Tibial nerve (tissue), 4 donors: ENCODE measurements at regions not wholly inside any gene's neighbourhood (a gene's known extent, or its start where the extent isn't known, plus 50 kb on each side); places are given as distances from the start of the nearest gene placed in this dataset.

Experiments
- DNase-seq, 2 donors: peaks; one replicate each; pipeline ENCODE4 v3.0.0-alpha.2; 2019; ENCODE audit warnings: low spot score in 2 of 2
- H3K27ac ChIP-seq, 4 donors: fragments of 200-600 bp; sonication (generic) in 3 of 4; one replicate each; pipeline ENCODE4 v1.5.1; 2017 to 2019; ENCODE audit warnings: mild to moderate bottlenecking in 1 of 4
- H3K27me3 ChIP-seq, 2 donors: fragments of 200-600 bp; sonication (generic) in 1 of 2; one replicate each; pipeline versions ENCODE4 v1.5.1 to v1.6.0; 2017 to 2019
- H3K36me3 ChIP-seq, 3 donors: fragments of 200-600 bp; sonication (generic); one replicate each; pipeline ENCODE4 v1.5.1; 2018 to 2019
- H3K4me1 ChIP-seq, 4 donors: fragments of 200-600 bp; sonication (generic) in 3 of 4; one replicate each; pipeline ENCODE4 v1.5.1; 2017 to 2019
- H3K4me3 ChIP-seq, 4 donors: fragments of 200-600 bp; sonication (generic) in 3 of 4; one replicate each; pipeline ENCODE4 v1.5.1; 2017 to 2019; ENCODE audit warnings: mild to moderate bottlenecking in 1 of 4, moderate library complexity in 1 of 4
- H3K9me3 ChIP-seq, 4 donors: fragments of 200-600 bp; sonication (generic) in 3 of 4; one replicate each; pipeline ENCODE4 v1.5.1; 2017 to 2019
- EP300 ChIP-seq, 2 donors: sonication (generic); formaldehyde crosslinking; IDR thresholded peaks; one replicate each; pipeline ENCODE4 v1.6.1; 2017; ENCODE audit warnings: antibody characterized with exemption in 2 of 2, mild to moderate bottlenecking in 1 of 2
- POLR2A ChIP-seq, 2 donors: fragments of 450-650 bp; IDR thresholded peaks; one replicate each; pipeline ENCODE4 v1.6.1; 2017; ENCODE audit warnings: antibody characterized with exemption in 2 of 2, mild to moderate bottlenecking in 2 of 2, moderate library complexity in 2 of 2
- WGBS, 2 donors: methylation state at CpG; one replicate each; pipeline ENCODE4 v1.1.5; 2018; 5-methylcytosine and 5-hydroxymethylcytosine counted together
- TF ChIP-seq, protein P1 (sequence below), 5 experiments: fragments of 200-600 bp in 3 of 5; fragments of 450-650 bp in 2 of 5; sonication (generic) in 3 of 5; IDR thresholded peaks; one replicate each; pipeline ENCODE4 v1.5.1; 2016 to 2019; ENCODE audit warnings: antibody characterized with exemption in 5 of 5, mild to moderate bottlenecking in 3 of 5, moderate library complexity in 2 of 5

GRCh38 chr9:20111173-20111843 lies 322.5 kb upstream of the SLC24A2 start:
- TF ChIP-seq EP300 (IDR thresholded peaks at IDR 0.05) (no peak), POLR2A (IDR thresholded peaks at IDR 0.05) (no peak)
- H3K4me3 ChIP-seq = no peak overlapping the region
- no peak for DNase-seq
- no peaks in the 10 kb centered on the region for H3K27me3 ChIP-seq
- H3K27ac ChIP-seq = no peak overlapping the region
- 57 to 60% methylated on average over 3 of the region's 3 CpGs for WGBS, 2 donors
- no peaks in the 10 kb centered on the region for H3K36me3 ChIP-seq
- H3K9me3 ChIP-seq = peaks cover 0 to 11% (median 0%) of the 10 kb centered on the region in 4 donors
- H3K4me1 ChIP-seq = no peaks in the 10 kb centered on the region

GRCh38 chr9:20095430-20096092 lies 306.7 kb upstream of the SLC24A2 start:
- TF ChIP-seq, protein P1, sequence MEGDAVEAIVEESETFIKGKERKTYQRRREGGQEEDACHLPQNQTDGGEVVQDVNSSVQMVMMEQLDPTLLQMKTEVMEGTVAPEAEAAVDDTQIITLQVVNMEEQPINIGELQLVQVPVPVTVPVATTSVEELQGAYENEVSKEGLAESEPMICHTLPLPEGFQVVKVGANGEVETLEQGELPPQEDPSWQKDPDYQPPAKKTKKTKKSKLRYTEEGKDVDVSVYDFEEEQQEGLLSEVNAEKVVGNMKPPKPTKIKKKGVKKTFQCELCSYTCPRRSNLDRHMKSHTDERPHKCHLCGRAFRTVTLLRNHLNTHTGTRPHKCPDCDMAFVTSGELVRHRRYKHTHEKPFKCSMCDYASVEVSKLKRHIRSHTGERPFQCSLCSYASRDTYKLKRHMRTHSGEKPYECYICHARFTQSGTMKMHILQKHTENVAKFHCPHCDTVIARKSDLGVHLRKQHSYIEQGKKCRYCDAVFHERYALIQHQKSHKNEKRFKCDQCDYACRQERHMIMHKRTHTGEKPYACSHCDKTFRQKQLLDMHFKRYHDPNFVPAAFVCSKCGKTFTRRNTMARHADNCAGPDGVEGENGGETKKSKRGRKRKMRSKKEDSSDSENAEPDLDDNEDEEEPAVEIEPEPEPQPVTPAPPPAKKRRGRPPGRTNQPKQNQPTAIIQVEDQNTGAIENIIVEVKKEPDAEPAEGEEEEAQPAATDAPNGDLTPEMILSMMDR (IDR thresholded peaks at IDR 0.05) = no peak
- TF ChIP-seq EP300 (IDR thresholded peaks at IDR 0.05) (no peak), POLR2A (IDR thresholded peaks at IDR 0.05) (no peak)
- H3K4me3 ChIP-seq = no peak overlapping the region
- DNase-seq = no peak
- H3K36me3 ChIP-seq = no peaks in the 10 kb centered on the region
- WGBS, 2 donors = 72 to 82% methylated on average over 5 of the region's 5 CpGs
- no peaks in the 10 kb centered on the region for H3K27me3 ChIP-seq
- no peak overlapping the region for H3K27ac ChIP-seq
- no peaks in the 10 kb centered on the region for H3K4me1 ChIP-seq
- peaks cover 0 to 4% (median 0%) of the 10 kb centered on the region in 4 donors for H3K9me3 ChIP-seq

GRCh38 chr9:20092561-20092960 lies 303.7 kb upstream of the SLC24A2 start:
- no peaks in the 10 kb centered on the region for H3K4me1 ChIP-seq
- DNase-seq = no peak

GRCh38 chr9:20087481-20087880 lies 298.6 kb upstream of the SLC24A2 start:
- Histone ChIP-seq H3K4me3 (no peak overlapping the region), H3K36me3 (no peaks in the 10 kb centered on the region), H3K27ac (no peak overlapping the region), H3K4me1 (no peaks in the 10 kb centered on the region), H3K27me3 (no peaks in the 10 kb centered on the region), H3K9me3 (peaks cover 0 to 10% (median 0%) of the 10 kb centered on the region in 4 donors)
- DNase-seq = no peak
- TF ChIP-seq, protein P1 (IDR thresholded peaks at IDR 0.05) = no peak
- no peak for TF ChIP-seq EP300 (IDR thresholded peaks at IDR 0.05)
- TF ChIP-seq POLR2A (IDR thresholded peaks at IDR 0.05) = no peak
- WGBS, 2 donors = 92 to 95% methylated on average over 1 of the region's 1 CpG

More at GRCh38 chr9:20092561-20092960, 303.7 kb upstream of the SLC24A2 start:
- Histone ChIP-seq H3K4me3 (no peak overlapping the region), H3K36me3 (no peaks in the 10 kb centered on the region), H3K27ac (no peak overlapping the region), H3K9me3 (peaks cover 0 to 10% (median 0%) of the 10 kb centered on the region in 4 donors), H3K27me3 (no peaks in the 10 kb centered on the region)
- WGBS, 2 donors = 67 to 70% methylated on average over 1 of the region's 1 CpG
- TF ChIP-seq EP300 (IDR thresholded peaks at IDR 0.05) (no peak), POLR2A (IDR thresholded peaks at IDR 0.05) (no peak)
- TF ChIP-seq, protein P1 (IDR thresholded peaks at IDR 0.05) = no peak

- WGBS, 2 donors = 55 to 85% methylated on average over 1 of the region's 1 CpG
- Histone ChIP-seq H3K27me3 (no peaks in the 10 kb centered on the region), H3K27ac (no peak overlapping the region), H3K4me3 (no peak overlapping the region), H3K4me1 (no peaks in the 10 kb centered on the region), H3K9me3 (peaks cover 0 to 5% (median 0%) of the 10 kb centered on the region in 4 donors), H3K36me3 (no peaks in the 10 kb centered on the region)
- TF ChIP-seq EP300 (IDR thresholded peaks at IDR 0.05) (no peak), POLR2A (IDR thresholded peaks at IDR 0.05) (no peak)
- DNase-seq = no peak
Observed at GRCh38 chr9:20085842-20086241, 297.0 kb upstream of the SLC24A2 start.

- DNase-seq = no peak
- Histone ChIP-seq H3K4me1 (no peaks in the 10 kb centered on the region), H3K36me3 (no peaks in the 10 kb centered on the region), H3K27ac (no peak overlapping the region), H3K27me3 (no peaks in the 10 kb centered on the region), H3K9me3 (no peaks in the 10 kb centered on the region), H3K4me3 (no peak overlapping the region)
- WGBS, 2 donors = 19 to 41% methylated on average over 2 of the region's 2 CpGs
- TF ChIP-seq, protein P1 (IDR thresholded peaks at IDR 0.05) = no peak
- TF ChIP-seq EP300 (IDR thresholded peaks at IDR 0.05) = no peak
- TF ChIP-seq POLR2A (IDR thresholded peaks at IDR 0.05) = no peak
Observed at GRCh38 chr9:20084125-20084524, 295.3 kb upstream of the SLC24A2 start.
